ENCODE measurements at regions not wholly inside any gene's neighbourhood (a gene's known extent, or its start where the extent isn't known, plus 50 kb on each side); places are given as distances from the start of the nearest gene placed in this dataset.

- TF ChIP-seq CTCF (IDR thresholded peaks at IDR 0.05; ENCODE audit: low read depth, low read length), result no peak
- DNase-seq (ENCODE audit: extremely low read depth, low read depth), result no peak
Observed at GRCh38 chr3:160105907-160106584, 117.4 kb downstream of the IL12A start.

- no peak for DNase-seq (ENCODE audit: extremely low read depth, low read depth)
- TF ChIP-seq CTCF (IDR thresholded peaks at IDR 0.05; ENCODE audit: low read depth, low read length), result no peak
Observed at GRCh38 chr3:160106905-160107861, 118.0 kb upstream of the C3orf80 start.

- no peak for DNase-seq (ENCODE audit: extremely low read depth, low read depth)
- no peak for TF ChIP-seq CTCF (IDR thresholded peaks at IDR 0.05; ENCODE audit: low read depth, low read length)
Observed at GRCh38 chr3:160108362-160108761, 116.9 kb upstream of the C3orf80 start.

- no peak for DNase-seq (ENCODE audit: extremely low read depth, low read depth)
- no peak for TF ChIP-seq CTCF (IDR thresholded peaks at IDR 0.05; ENCODE audit: low read depth, low read length)
Observed at GRCh38 chr3:160112481-160112880, 112.7 kb upstream of the C3orf80 start.

GRCh38 chr3:160112996-160113395 is 112.2 kb upstream of the C3orf80 start:
- TF ChIP-seq CTCF (IDR thresholded peaks at IDR 0.05; ENCODE audit: low read depth, low read length), result no peak
- DNase-seq (ENCODE audit: extremely low read depth, low read depth), result no peak

- no peak for DNase-seq (ENCODE audit: extremely low read depth, low read depth)
- no peak for TF ChIP-seq CTCF (IDR thresholded peaks at IDR 0.05; ENCODE audit: low read depth, low read length)
Observed at GRCh38 chr3:160114355-160114995, 110.7 kb upstream of the C3orf80 start.
